Mucosa of descending colon (tissue), 3 donors: ENCODE measurements at regions not wholly inside any gene's neighbourhood (a gene's known extent, or its start where the extent isn't known, plus 50 kb on each side); places are given as distances from the start of the nearest gene placed in this dataset.

ENCODE experiments used
- ATAC-seq: fragments of 200-7000 bp; cut with Tn5 transposase; one replicate; pipeline ENCODE4 v1.9.1; 2020; ENCODE audit warnings: mild to moderate bottlenecking, moderate library complexity
- DNase-seq, 3 donors: peaks; one replicate each; pipeline ENCODE4 v3.0.0-alpha.2; 2020
- H3K36me3 ChIP-seq: fragments of 200-600 bp; one replicate; pipeline ENCODE4 v1.8.0; 2021; ENCODE audit warnings: low read depth, mild to moderate bottlenecking
- H3K4me1 ChIP-seq: fragments of 200-600 bp; one replicate; pipeline ENCODE4 v1.8.0; 2021; ENCODE audit warnings: low read depth, mild to moderate bottlenecking
- H3K4me3 ChIP-seq: fragments of 200-600 bp; one replicate; pipeline ENCODE4 v1.8.0; 2021; ENCODE audit warnings: mild to moderate bottlenecking
- H3K9me3 ChIP-seq: fragments of 200-600 bp; one replicate; pipeline ENCODE4 v1.8.0; 2021; ENCODE audit warnings: mild to moderate bottlenecking
- intact Hi-C, 2 donors: fragments of 100-400 bp; cut with DNase I in 1 of 2; cut with micrococcal nuclease in 1 of 2; formaldehyde crosslinking; loops; one replicate each; pipeline versions ENCODE4 v1.11.0 to v1.11.1; 2022; cut with DNase I, micrococcal nuclease
- TF ChIP-seq, protein P1 (sequence below): fragments of 200-600 bp; IDR thresholded peaks from one replicate; pipeline ENCODE4 v1.8.0; 2022; ENCODE audit warnings: antibody characterized with exemption, mild to moderate bottlenecking
- donor health status: DM: no; HTN: no; CAD: no; lungs with moderate emphysema.
- donor health status: DM: no; HTN: no; CAD: no.
- donor health status: DM: no; HTN: yes; CAD: no.

DNA sequence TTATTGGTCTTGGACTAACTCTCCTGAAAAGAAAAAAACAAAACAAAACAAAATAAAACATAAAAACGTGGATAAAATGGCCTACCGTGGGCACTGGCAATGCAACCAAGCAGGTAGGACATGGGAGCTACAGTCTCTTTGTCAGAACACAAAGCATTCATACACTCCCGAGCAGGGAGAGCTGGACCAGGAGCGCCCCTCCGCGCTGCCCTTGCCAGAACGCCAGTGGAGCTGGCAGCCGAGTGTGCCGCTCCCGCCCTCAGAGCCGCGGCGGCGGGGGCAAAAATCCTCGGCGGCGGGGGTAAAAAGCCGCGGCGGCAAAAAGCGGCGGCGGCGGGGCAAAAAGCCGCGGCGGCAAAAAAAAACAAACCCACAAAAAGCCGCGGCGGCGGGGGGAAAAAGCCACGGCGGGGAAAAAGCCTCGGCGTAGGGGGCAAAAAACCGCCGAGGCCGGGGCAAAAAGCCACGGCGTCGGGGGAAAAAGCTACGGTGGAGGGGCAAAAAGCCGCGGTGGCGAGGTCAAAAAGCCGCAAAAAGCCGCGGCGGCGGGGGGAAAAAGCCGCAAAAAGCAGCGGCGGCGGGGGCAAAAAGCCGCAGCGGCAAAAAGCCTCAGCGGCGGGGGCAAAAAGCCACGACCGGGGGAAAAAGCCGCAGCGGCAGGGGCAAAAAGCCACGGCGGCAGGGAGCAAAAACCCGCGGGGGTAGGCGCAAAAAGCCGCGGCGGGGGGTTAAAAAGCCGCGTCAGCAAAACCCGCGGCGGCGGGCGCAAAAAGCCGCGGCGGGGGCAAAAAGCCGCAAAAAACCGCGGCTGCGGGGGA lies 418.1 kb downstream of the ZNF716 start:
- Histone ChIP-seq H3K4me3 (no peak overlapping the region), H3K36me3 (no peaks in the 10 kb centered on the region), H3K9me3 (no peaks in the 10 kb centered on the region), H3K4me1 (no peaks in the 10 kb centered on the region)
- peak in 1 of 3 donors; percentile 29 for DNase-seq
- TF ChIP-seq, protein P1, sequence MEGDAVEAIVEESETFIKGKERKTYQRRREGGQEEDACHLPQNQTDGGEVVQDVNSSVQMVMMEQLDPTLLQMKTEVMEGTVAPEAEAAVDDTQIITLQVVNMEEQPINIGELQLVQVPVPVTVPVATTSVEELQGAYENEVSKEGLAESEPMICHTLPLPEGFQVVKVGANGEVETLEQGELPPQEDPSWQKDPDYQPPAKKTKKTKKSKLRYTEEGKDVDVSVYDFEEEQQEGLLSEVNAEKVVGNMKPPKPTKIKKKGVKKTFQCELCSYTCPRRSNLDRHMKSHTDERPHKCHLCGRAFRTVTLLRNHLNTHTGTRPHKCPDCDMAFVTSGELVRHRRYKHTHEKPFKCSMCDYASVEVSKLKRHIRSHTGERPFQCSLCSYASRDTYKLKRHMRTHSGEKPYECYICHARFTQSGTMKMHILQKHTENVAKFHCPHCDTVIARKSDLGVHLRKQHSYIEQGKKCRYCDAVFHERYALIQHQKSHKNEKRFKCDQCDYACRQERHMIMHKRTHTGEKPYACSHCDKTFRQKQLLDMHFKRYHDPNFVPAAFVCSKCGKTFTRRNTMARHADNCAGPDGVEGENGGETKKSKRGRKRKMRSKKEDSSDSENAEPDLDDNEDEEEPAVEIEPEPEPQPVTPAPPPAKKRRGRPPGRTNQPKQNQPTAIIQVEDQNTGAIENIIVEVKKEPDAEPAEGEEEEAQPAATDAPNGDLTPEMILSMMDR = no peak
- ATAC-seq = no peak
- intact Hi-C loops = no loop called here

DNA sequence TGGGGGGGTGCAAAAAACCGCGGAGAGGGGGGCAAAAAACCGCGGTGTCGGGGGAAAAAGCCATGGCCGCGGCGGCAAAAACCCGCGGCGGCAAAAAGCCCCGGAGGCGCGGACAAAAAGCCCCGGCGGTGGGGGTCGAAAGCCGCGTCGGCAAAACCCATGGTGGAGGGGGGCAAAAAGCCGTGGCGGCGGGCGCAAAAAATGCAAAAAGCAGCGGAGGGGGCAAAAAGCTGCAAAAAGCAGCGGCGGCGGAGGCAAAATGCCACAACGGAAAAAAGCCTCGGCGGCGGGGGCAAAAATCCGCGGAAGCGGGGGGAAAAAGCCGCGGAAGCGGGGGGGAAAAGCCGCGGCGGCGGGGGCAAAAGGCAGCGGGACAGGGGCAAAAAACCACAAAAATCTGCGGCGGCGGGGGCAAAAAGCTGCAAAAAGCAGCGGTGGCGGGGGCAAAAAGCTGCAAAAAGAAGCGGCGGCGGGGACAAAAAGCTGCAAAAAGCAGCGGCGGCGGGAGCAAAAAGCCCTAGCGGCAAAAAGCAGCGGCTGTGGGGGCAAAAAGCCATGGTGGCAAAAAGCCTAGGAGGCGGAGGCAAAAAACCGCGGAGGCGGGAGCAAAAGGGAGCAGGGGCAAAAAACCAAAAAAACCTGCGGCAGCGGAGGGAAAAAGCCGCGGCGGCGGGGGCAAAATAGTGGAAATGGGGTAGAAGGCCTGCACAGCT lies 418.9 kb downstream of the ZNF716 start:
- intact Hi-C loops = no loop called here
- H3K4me3 ChIP-seq = no peak overlapping the region
- ATAC-seq (no peak), DNase-seq (peak in 2 of 3 donors; percentile 16 to 50)
- H3K36me3 ChIP-seq = no peaks in the 10 kb centered on the region
- no peaks in the 10 kb centered on the region for H3K9me3 ChIP-seq
- no peaks in the 10 kb centered on the region for H3K4me1 ChIP-seq
- TF ChIP-seq, protein P1 = no peak
